ENCODE measurements at regions not wholly inside any gene's neighbourhood (a gene's known extent, or its start where the extent isn't known, plus 50 kb on each side); places are given as distances from the start of the nearest gene placed in this dataset.

- intact Hi-C loops (cut with DNase I): no loop called here
These were observed 474.0 kb upstream of the TECRL start for GRCh38 chr4:64883087-64883807.

GRCh38 chr4:64882311-64883086, 473.2 kb upstream of the TECRL start:
- Histone ChIP-seq H3K36me3 (no peaks in the 10 kb centered on the region), H3K27ac (no peak overlapping the region), H3K4me3 (no peak overlapping the region), H3K27me3 (no peaks in the 10 kb centered on the region), H3K9me3 (no peaks in the 10 kb centered on the region), H3K4me1 (no peaks in the 10 kb centered on the region)
- intact Hi-C loops (cut with DNase I): no loop called here
- DNase-seq: no peak
- 67 to 75% methylated on average over 2 of the region's 2 CpGs for WGBS, 2 donors
- TF ChIP-seq POLR2AphosphoS5 (IDR thresholded peaks at IDR 0.05) (no peak), EP300 (IDR thresholded peaks at IDR 0.05) (no peak), POLR2A (IDR thresholded peaks at IDR 0.05) (no peak), CTCF (IDR thresholded peaks at IDR 0.05) (no peak)

More at GRCh38 chr4:64883087-64883807, 474.0 kb upstream of the TECRL start:
- Histone ChIP-seq H3K4me1 (no peaks in the 10 kb centered on the region), H3K4me3 (no peak overlapping the region), H3K36me3 (no peaks in the 10 kb centered on the region), H3K9me3 (no peaks in the 10 kb centered on the region), H3K27ac (no peak overlapping the region), H3K27me3 (no peaks in the 10 kb centered on the region)
- no peak for DNase-seq
- 43 to 59% methylated on average over 5 of the region's 5 CpGs for WGBS, 2 donors
- TF ChIP-seq EP300 (IDR thresholded peaks at IDR 0.05) (no peak), POLR2A (IDR thresholded peaks at IDR 0.05) (no peak), CTCF (IDR thresholded peaks at IDR 0.05) (no peak), POLR2AphosphoS5 (IDR thresholded peaks at IDR 0.05) (no peak)

GRCh38 chr4:64880557-64880956, 471.3 kb upstream of the TECRL start:
- H3K9me3 ChIP-seq: no peaks in the 10 kb centered on the region
- TF ChIP-seq EP300 (IDR thresholded peaks at IDR 0.05): no peak
- H3K27me3 ChIP-seq: no peaks in the 10 kb centered on the region
- H3K36me3 ChIP-seq: no peaks in the 10 kb centered on the region
- no peak overlapping the region for H3K4me3 ChIP-seq
- no peak overlapping the region for H3K27ac ChIP-seq
- DNase-seq: no peak
- WGBS, 2 donors: 95% methylated on average over 12 of the region's 12 CpGs
- intact Hi-C loops (cut with DNase I): no loop called here
- H3K4me1 ChIP-seq: no peaks in the 10 kb centered on the region

- H3K4me3 ChIP-seq: no peak overlapping the region
- no peak for TF ChIP-seq POLR2A (IDR thresholded peaks at IDR 0.05)
- no peak for TF ChIP-seq EP300 (IDR thresholded peaks at IDR 0.05)
- no peak for TF ChIP-seq POLR2AphosphoS5 (IDR thresholded peaks at IDR 0.05)
- no peak for TF ChIP-seq CTCF (IDR thresholded peaks at IDR 0.05)
- no peaks in the 10 kb centered on the region for H3K27me3 ChIP-seq
- DNase-seq: no peak
- intact Hi-C loops (cut with DNase I): no loop called here
- no peaks in the 10 kb centered on the region for H3K9me3 ChIP-seq
- no peaks in the 10 kb centered on the region for H3K36me3 ChIP-seq
- H3K4me1 ChIP-seq: no peaks in the 10 kb centered on the region
- no peak overlapping the region for H3K27ac ChIP-seq
- WGBS, 2 donors: 84 to 86% methylated on average over 3 of the region's 3 CpGs
These were observed 466.8 kb upstream of the TECRL start for GRCh38 chr4:64876021-64876420.

- no peaks in the 10 kb centered on the region for H3K9me3 ChIP-seq
- intact Hi-C loops (cut with DNase I): no loop called here
- no peak overlapping the region for H3K4me3 ChIP-seq
- no peak for TF ChIP-seq POLR2A (IDR thresholded peaks at IDR 0.05)
- TF ChIP-seq POLR2AphosphoS5 (IDR thresholded peaks at IDR 0.05): no peak
- no peak for TF ChIP-seq CTCF (IDR thresholded peaks at IDR 0.05)
- TF ChIP-seq EP300 (IDR thresholded peaks at IDR 0.05): no peak
- H3K4me1 ChIP-seq: no peaks in the 10 kb centered on the region
- no peak for DNase-seq
- no peaks in the 10 kb centered on the region for H3K27me3 ChIP-seq
- no peak overlapping the region for H3K27ac ChIP-seq
- H3K36me3 ChIP-seq: no peaks in the 10 kb centered on the region
- whole genome bisulfite sequencing, 2 donors: 63 to 70% methylated on average over 4 of the region's 4 CpGs
These were observed 461.3 kb upstream of the TECRL start for GRCh38 chr4:64870558-64870957.
